CD4-positive, alpha-beta T cell (primary cell): ENCODE measurements at regions not wholly inside any gene's neighbourhood (a gene's known extent, or its start where the extent isn't known, plus 50 kb on each side); places are given as distances from the start of the nearest gene placed in this dataset.
"Not testable (repeated sequence)": the region's sequence is repeated elsewhere in the genome, so short reads cannot be mapped to it uniquely, and the experiment has no call there.

Experiments
- ATAC-seq: fragments of 200-7000 bp; cut with Tn5 transposase; one replicate; pipeline ENCODE4 v1.10.0; 2022; ENCODE audit warnings: mild to moderate bottlenecking; ENCODE audit not compliant: poor library complexity
- CTCF ChIA-PET: fragments of 350-600 bp; sonication (Branson Sonifier 250); formaldehyde crosslinking; loops from one replicate; lab custom pipeline; 2021; ENCODE audit warnings: antibody characterized with exemption, inconsistent platforms; lab: Charles Lee
- POLR2A ChIA-PET: fragments of 350-600 bp; sonication (Branson Sonifier 250); formaldehyde crosslinking; loops from one replicate; lab custom pipeline; 2021; ENCODE audit warnings: antibody characterized with exemption, inconsistent platforms; lab: Charles Lee
- DNase-seq, 14 experiments: peaks; one replicate each; pipeline ENCODE4 v3.0.0-alpha.2; 2013 to 2020; ENCODE audit warnings: mixed read lengths in 2 of 14
- H3K27ac ChIP-seq, 2 donors: one replicate each; pipeline versions ENCODE4 v1.5.1 to v1.7.0; 2013; ENCODE audit warnings: low read length in 2 of 2, low read depth in 1 of 2, mild to moderate bottlenecking in 1 of 2
- H3K27me3 ChIP-seq, 2 experiments: 1 replicate in 1 of 2; 2 replicates in 1 of 2; pipeline versions ENCODE4 v1.6.1 to v1.7.0; 2013; ENCODE audit warnings: low read length in 2 of 2, control low read depth in 1 of 2, mild to moderate bottlenecking in 1 of 2, moderate library complexity in 1 of 2; ENCODE audit not compliant: insufficient read depth in 2 of 2, control insufficient read depth in 1 of 2
- H3K36me3 ChIP-seq: one replicate; pipeline ENCODE4 v1.6.1; 2013; ENCODE audit warnings: low read length, control low read depth; ENCODE audit not compliant: insufficient read depth
- H3K4me1 ChIP-seq: one replicate; pipeline ENCODE4 v1.6.1; 2013; ENCODE audit warnings: low read length, control low read depth; ENCODE audit not compliant: insufficient read depth
- H3K4me3 ChIP-seq: one replicate; pipeline ENCODE4 v1.5.1; 2013; ENCODE audit warnings: mild to moderate bottlenecking, low read length, moderate library complexity
- H3K9me3 ChIP-seq, 2 experiments: 1 replicate in 1 of 2; 2 replicates in 1 of 2; pipeline versions ENCODE4 v1.6.1 to v1.7.0; 2013; ENCODE audit warnings: low read length in 2 of 2, mild to moderate bottlenecking in 2 of 2, control low read depth in 1 of 2, moderate library complexity in 1 of 2; ENCODE audit not compliant: control insufficient read depth in 1 of 2, insufficient read depth in 1 of 2
- H3K27ac Mint-ChIP-seq: one replicate; pipeline ENCODE4 v1.8.0; 2020; ENCODE audit warnings: mixed read lengths
- H3K27me3 Mint-ChIP-seq: one replicate; pipeline ENCODE4 v1.8.0; 2021; ENCODE audit warnings: mixed read lengths
- H3K36me3 Mint-ChIP-seq: one replicate; pipeline ENCODE4 v1.8.0; 2021; ENCODE audit warnings: low read depth, mixed read lengths
- H3K4me1 Mint-ChIP-seq: one replicate; pipeline ENCODE4 v1.8.0; 2021; ENCODE audit warnings: low read depth, mixed read lengths
- H3K4me3 Mint-ChIP-seq: one replicate; pipeline ENCODE4 v1.8.0; 2020; ENCODE audit warnings: mild to moderate bottlenecking, mixed read lengths
- H3K9me3 Mint-ChIP-seq: one replicate; pipeline ENCODE4 v1.8.0; 2020; ENCODE audit warnings: mixed read lengths
- CTCF ChIP-seq: fragments of 200-600 bp; IDR thresholded peaks from one replicate; pipeline ENCODE4 v1.8.0; 2022; ENCODE audit warnings: antibody characterized with exemption, mild to moderate bottlenecking
- intact Hi-C, 2 experiments: fragments of 100-400 bp; cut with DNase I in 1 of 2; cut with micrococcal nuclease in 1 of 2; formaldehyde crosslinking; loops; one replicate each; pipeline versions ENCODE4 v1.15.1 to v1.9.0; 2023 to 2025; cut with DNase I, micrococcal nuclease

GRCh38 chr5:110001648-110002047 is 311.9 kb downstream of the MAN2A1 start:
- ChIA-PET CTCF (no interaction called here), POLR2A (no interaction called here)
- Mint-ChIP-seq H3K4me3 (no peak overlapping the region), H3K27me3 (no peaks in the 10 kb centered on the region), H3K27ac (no peak overlapping the region), H3K36me3 (no peaks in the 10 kb centered on the region), H3K9me3 (no peaks in the 10 kb centered on the region), H3K4me1 (peaks cover 4% of the 10 kb centered on the region)
- no peaks in the 10 kb centered on the region for H3K36me3 ChIP-seq
- H3K27ac ChIP-seq = no peak overlapping the region
- ATAC-seq = no peak
- no peaks in the 10 kb centered on the region for H3K4me1 ChIP-seq
- no peak overlapping the region for H3K4me3 ChIP-seq
- no peak for TF ChIP-seq CTCF
- no peaks in the 10 kb centered on the region for H3K9me3 ChIP-seq
- no peaks in the 10 kb centered on the region for H3K27me3 ChIP-seq
- intact Hi-C loops = no loop called here
- no peak for DNase-seq

GRCh38 chr5:110002652-110003051 is 312.9 kb downstream of the MAN2A1 start:
- no peaks in the 10 kb centered on the region for H3K27me3 ChIP-seq
- no peak for ATAC-seq
- no peak overlapping the region for H3K4me3 ChIP-seq
- Mint-ChIP-seq H3K4me3 (no peak overlapping the region), H3K27me3 (no peaks in the 10 kb centered on the region), H3K4me1 (peaks cover 4% of the 10 kb centered on the region), H3K36me3 (no peaks in the 10 kb centered on the region), H3K9me3 (no peaks in the 10 kb centered on the region), H3K27ac (no peak overlapping the region)
- CTCF ChIA-PET = no interaction called here
- no peak for TF ChIP-seq CTCF
- no peaks in the 10 kb centered on the region for H3K9me3 ChIP-seq
- POLR2A ChIA-PET = no interaction called here
- DNase-seq = no peak
- intact Hi-C loops = no loop called here
- no peaks in the 10 kb centered on the region for H3K36me3 ChIP-seq
- no peaks in the 10 kb centered on the region for H3K4me1 ChIP-seq
- H3K27ac ChIP-seq = no peak overlapping the region

GRCh38 chr5:110005907-110006562 is 316.3 kb downstream of the MAN2A1 start:
- POLR2A ChIA-PET, H3K4me3 Mint-ChIP-seq, CTCF ChIA-PET, H3K27ac ChIP-seq, intact Hi-C loops, H3K27me3 Mint-ChIP-seq, H3K9me3 ChIP-seq, DNase-seq, H3K4me1 Mint-ChIP-seq, ATAC-seq, H3K36me3 ChIP-seq, H3K36me3 Mint-ChIP-seq, H3K9me3 Mint-ChIP-seq, H3K4me3 ChIP-seq, H3K4me1 ChIP-seq, H3K27me3 ChIP-seq, H3K27ac Mint-ChIP-seq: not testable (repeated sequence)

- ATAC-seq (no peak), DNase-seq (no peak)
- Histone ChIP-seq H3K36me3 (no peaks in the 10 kb centered on the region), H3K9me3 (no peaks in the 10 kb centered on the region), H3K4me3 (no peak overlapping the region), H3K4me1 (no peaks in the 10 kb centered on the region), H3K27me3 (no peaks in the 10 kb centered on the region), H3K27ac (no peak overlapping the region)
- no peaks in the 10 kb centered on the region for H3K36me3 Mint-ChIP-seq
- H3K9me3 Mint-ChIP-seq = no peaks in the 10 kb centered on the region
- no peaks in the 10 kb centered on the region for H3K27me3 Mint-ChIP-seq
- no peak overlapping the region for H3K27ac Mint-ChIP-seq
- intact Hi-C loops = no loop called here
- H3K4me3 Mint-ChIP-seq = no peak overlapping the region
- ChIA-PET POLR2A (interaction anchor here (0.5 to 0.6 kb wide), 2 partner anchors 10 to 169 kb away, joined by 3 read pairs; no protein-coding TSS in a partner anchor), CTCF (interaction anchor here (0.6 kb wide), 2 partner anchors 1137 to 1803 kb away, joined by 3 to 5 read pairs; no protein-coding TSS in a partner anchor)
- H3K4me1 Mint-ChIP-seq = no peaks in the 10 kb centered on the region
- TF ChIP-seq CTCF = no peak
Observed at GRCh38 chr5:110007101-110007500, 317.4 kb downstream of the MAN2A1 start.
